GM21367 (cell line): ENCODE measurements at regions not wholly inside any gene's neighbourhood (a gene's known extent, or its start where the extent isn't known, plus 50 kb on each side); places are given as distances from the start of the nearest gene placed in this dataset.
"Not testable (repeated sequence)": the region's sequence is repeated elsewhere in the genome, so short reads cannot be mapped to it uniquely, and the experiment has no call there.

Source experiments
- ATAC-seq: cut with Tn5 transposase; IDR thresholded peaks from one replicate; pipeline ENCODE4 v1.9.1; 2021; ENCODE audit not compliant: unreplicated experiment

DNA sequence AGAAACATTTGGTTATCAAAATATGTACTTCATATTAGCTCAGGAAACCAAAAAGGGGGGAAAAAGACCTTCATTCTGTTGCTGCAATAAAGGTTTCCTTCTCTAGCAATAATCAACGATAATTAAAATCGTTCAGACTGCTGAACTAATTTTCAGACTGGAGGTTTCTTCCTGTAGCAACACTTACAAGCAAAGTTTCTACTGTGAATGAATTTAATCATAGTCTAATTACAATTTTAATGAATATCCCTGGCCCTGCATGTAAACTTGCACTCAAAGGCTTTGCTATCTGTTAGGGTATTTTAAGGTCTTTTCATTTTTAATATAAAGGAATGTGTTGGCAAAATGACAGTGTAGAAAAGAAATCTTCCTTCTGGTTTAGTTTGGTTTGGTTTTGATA is 265.2 kb downstream of the QDPR start:
- no peak for ATAC-seq

DNA sequence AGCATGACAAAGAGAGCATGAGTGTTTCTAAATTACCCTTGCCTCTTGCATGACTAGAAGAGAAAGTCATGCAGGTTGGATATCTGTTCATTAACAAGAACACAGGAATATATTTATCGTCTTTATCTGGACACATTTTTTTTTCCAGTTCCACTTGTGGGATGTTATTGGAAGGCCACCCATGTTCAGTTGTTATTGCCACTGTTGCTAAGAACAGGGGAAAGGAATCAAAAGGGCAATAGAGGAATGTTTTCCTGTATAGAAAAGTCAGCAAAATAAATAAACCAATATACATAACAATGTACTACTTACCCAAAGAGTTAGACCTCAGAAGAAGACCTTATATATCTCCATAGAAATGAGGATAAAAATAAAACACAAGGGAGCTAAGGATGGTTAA is 270.1 kb downstream of the QDPR start:
- no peak for ATAC-seq

DNA sequence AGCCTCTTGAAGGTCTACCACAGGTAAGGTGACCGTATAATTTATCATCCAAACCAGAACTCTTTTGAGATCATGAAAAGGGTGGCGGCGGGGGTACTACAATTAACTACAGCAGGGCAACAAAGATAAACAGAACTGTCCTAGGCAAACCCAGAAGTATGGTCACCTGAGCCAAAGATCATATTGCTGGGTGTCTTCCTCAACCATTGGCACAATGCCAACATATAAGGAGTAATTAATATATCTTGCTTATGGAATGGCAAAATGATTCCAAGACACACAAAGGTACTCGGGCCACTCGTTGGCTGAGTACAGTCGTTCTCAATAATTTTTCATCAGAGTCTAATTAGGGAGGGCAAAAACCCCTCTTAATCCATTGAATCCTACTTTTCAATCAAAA is 273.3 kb downstream of the QDPR start:
- no peak for ATAC-seq

DNA sequence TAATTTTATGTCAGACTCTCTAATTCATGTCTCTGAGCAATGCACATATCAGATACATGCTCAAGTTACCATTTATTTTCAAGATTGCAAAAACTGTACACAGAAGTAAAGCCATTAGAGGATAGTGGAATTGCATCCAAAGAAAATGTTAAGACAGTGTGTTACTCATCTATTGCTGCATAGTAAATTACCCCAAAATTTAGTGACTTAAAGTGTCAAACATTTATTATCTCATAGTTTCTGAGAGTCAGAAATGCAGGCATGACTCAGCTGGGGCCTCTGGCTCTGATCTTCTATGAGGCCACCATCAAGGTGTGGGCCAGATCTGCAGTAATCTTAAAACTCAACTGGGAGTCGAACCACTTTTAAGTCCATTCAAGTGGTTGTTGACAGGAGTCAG is 275.2 kb downstream of the QDPR start:
- ATAC-seq: no peak

DNA sequence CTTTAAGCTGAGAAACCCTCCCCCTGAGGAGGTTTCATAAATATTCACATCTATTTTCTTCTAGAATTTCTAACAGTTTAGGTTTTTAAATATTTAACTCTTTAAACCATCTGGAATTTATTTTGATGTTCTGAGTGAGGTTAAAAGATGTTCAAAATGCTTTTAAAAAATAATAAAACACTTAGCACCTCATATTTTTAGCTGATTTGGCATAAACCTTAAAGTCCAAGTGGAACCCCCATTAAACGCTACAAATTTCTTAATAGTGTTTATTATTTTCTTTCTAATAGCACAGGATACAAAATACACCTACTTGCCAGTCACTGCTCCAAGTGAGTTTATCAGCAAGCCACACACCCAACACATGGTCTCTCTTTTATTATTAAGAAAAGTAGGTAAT is 277.2 kb downstream of the QDPR start:
- no peak for ATAC-seq

DNA sequence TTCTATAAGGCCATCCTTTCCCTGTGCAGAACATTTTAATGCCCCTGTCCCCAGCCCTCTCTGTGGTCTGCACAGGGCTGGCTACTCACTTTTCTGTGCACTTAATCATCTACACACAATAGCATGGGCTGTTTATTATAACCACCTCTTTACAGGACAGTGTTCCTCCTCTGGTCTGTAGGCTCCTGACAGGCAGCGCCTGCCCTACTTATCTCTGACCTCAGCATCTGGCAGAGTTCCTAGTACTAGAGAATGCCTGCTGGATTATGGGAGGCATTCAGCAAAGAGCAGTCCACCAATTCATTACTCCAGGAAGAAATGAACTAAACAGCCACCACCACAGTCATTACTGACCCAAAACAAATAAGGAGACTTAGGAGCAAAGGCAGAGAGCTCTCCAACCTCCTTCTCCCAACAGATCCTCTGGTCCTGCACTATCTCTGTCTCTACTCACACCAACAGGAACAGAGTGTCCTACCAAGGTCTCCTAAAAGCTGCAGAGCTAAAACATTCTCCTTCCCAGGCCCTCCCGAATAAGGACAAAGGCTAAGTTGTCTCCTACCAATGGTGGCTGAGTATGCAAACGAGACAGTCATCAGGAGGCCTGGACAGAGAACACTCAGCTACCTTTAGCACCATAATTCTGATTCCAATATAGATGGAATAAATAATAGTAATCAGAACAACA is 279.2 kb downstream of the QDPR start:
- no peak for ATAC-seq

DNA sequence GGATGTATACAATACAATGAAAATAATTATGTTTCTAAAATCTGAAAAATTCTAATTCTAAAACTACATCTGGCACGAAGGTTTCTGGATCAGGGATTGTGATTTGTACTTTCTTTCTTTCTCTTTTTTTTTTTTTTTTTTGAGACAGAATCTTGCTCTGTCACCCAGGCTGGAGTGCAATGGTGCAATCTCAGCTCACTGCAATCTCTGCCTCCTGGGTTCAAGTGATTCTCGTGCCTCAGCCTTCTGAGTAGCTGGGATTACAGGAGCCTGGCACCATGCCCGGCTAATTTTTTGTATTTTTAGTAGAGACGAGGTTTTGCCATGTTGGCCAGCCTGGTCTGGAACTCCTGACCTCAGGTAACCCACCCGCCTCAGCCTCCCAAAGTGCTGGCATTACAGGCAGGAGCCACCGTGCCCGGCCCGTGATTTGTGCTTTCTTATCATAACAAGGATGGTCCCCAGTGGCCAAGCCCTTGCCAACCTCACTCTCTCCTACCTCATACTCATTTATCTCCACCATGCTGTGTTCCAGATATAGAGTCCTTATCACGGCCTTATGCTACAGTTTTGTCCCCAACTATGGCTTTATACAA is 279.9 kb downstream of the QDPR start:
- not testable (repeated sequence) for ATAC-seq

DNA sequence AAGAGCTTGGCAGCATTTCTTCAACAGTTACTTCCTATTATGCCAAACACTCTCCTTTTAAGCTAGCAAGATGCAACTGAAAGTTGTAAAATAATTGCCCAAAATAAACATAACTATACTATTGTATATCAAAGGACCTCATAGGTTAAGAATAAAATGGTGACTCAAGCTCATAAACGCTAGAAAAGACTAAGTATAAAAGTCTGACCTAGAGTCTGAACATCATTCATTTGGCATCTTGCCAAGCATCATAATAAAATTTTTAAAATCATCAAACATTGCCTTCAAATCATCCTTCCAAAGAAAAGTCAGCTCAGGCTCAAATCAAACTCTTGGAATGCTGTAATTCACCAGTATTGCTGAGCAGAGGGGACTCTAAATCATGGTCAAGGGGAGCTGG is 281.2 kb downstream of the QDPR start:
- no peak for ATAC-seq

DNA sequence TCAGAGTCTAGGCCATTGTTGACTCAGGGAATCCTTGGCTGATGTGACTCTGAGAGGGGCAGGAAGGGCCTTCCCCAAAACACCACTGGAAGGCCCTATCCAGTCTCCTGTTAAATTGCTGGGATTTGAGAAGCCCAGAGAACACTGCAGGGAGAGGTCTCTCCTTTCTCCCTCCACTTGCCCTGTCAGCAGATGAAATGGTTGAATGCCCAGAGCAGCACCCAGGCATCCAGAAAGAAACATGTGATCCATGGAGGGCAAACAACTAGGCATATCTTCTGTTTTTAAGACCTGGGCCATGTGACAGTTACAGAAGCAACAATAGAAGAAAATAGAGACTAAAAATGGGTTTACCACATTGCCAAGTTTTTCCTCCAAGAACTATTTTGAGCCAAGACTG is 291.1 kb downstream of the QDPR start:
- no peak for ATAC-seq

DNA sequence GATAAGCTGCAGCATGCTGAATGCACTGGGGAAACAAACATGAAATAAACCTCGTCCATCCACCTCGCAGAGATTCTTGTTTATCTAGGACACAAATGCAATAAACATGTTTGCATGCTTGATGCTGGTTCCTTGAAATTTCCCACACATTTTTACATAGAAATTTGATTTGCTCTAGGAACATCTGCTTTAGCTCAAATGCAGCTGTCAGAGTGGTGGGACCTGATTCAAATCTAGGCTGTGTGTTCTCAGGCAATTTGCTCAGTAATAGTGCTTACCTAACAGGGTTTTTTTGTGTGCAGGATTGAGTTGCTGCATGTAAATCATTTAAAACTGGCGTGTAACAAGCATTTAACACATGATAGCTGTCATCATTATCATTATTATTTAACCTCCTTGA is 293.1 kb downstream of the QDPR start:
- no peak for ATAC-seq

DNA sequence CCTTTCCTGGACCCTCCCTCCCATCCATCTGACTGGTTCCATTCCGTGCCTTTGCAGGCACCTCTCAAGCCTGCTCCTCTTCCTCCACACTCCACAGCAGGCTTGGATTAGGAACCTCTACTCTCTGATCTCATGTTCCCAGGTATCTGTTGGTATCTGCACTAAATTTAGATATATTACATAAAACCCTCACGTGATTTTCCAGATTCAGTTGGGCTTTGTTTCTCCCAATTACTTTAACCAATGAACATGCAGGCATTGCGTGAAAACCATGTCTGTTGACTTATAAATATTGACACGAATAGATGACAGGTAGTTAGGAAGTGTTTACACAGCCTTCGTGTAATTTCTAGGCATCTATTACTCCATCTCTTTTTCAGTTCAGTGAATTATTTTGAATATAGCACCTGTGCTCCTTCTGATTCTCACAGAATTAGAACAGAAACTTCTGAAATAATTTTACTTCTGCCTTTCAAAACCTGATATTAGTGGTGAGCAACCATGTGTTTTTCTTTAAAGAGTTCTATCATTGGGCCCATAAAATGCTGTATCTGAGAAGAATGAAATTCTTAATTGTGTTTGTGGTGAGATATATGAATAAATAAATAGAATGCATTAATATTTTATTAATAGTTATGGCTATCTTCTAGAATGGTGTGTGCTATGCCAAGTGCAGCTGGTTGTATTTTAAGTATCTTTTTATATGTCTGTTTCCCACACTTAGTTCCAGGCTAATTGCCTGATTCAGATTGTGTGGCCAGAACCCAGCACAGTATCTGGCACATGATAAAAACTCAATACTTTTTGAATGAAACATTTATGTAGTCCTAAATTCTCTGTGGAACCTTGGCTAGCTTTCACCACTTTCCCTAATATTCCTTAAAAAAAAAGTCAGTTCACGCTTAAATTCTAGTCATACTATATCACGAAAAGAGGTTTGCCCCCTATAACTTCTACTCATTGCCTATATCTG is 304.8 kb downstream of the QDPR start:
- no peak for ATAC-seq

DNA sequence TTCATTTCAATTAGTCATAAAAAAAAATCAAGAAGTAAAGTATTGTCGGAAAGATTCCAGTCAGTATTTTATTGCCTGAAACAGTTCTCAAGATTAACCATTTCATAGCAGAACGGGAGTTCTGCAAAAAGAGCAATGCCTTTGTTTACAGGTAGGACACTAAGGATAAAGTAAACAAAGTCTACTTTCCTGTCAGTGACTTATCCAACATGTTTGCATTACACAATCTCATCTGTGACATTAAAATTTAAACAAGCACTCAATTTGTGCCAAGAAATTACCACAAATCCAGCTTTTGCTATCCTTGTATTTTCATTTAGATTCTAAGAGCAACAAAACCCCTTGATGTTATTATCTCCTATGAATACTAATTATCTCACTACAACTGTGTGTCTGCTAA is 306.5 kb upstream of the LDB2 start:
- no peak for ATAC-seq

DNA sequence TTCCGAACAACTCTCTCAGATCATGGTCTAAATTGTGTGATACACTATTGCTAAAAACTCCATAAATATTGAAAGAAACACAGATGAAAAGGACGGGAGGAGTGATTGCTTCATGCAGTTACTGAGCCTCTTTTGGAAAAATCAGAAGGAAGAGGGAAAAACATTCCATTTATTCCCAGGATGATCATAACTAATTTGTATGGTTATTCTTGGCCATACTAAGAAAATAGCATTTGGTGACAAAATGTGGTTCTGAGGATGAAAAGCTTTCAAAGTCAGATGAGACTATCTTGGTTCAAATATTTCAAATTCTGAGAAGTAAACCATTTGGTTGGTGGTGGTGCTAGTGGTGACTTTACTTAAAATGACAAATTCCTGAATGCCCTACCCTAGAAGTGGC is 305.4 kb upstream of the LDB2 start:
- ATAC-seq: no peak

DNA sequence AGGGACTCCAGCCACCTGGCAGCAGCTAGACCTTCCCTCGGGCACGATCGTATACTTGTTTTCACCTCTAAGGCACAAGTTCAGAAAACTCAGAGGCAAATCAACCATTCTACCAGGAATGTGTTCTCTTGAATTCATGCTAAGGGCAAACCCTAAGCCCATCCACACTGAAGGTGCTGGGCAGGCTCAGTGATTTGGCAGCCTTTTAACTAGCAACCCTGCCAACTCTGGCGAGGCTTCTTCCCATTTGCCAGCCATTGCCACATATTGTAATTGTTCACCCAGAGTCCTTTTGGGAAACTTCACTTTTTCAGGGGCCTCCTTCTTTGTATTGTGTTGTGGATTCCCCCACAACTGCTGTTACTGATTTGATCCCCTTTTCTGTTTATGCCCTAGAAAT is 298.6 kb upstream of the LDB2 start:
- no peak for ATAC-seq

DNA sequence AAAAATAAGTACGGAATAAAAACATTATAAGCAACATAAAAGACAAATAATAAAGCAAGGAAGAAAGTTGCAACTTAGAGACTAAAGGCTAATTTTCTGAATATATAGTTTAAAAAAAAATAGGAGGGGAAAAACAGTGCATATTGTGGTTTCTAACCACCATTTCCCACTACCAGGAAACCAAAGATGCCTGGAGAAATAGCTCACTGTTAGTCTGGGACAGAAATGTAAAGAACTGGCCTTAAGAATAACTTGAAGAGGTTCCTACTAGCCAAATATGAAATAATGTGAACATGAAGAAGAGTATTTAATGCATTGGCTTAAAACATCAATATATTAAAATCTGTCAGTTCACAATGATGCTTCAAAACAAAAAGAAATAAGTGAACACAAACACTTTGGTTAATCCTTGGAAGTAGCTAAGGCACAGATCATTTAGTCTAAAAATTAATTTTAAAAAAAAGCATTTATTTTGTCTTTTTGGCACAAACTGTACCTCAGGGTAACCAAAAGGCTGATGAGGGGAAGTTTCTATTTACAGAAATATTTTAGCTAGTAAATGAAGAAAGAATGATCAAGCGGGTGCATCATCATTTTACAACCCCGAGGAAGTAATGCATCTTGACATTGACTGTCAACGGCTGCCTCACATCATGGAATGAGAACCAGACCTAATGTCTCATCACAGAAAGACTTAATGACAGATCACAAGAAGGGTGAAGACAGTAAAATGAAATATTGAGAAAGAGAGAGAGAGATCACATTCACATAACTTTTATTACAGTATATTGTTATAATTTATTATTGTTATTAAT is 297.2 kb upstream of the LDB2 start:
- ATAC-seq: no peak

DNA sequence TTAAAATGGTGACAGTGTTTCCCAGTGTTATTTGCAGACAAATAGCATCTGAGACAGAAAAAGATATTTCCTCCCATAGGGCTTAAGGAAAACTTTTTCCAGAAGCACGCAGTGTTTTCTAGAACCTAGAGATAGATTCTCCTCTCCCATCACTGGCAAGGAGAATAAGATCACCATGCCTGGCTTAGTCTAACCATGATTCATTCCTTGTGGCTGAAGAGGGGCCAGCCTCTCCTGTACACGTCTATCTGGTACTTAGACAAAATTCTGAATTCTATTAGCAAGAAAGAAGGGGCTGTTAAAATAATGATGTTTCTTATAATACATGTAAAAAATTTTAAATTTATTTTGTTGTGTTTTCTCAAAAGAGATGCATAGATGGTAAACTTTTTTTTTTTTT is 296.1 kb upstream of the LDB2 start:
- ATAC-seq: no peak

DNA sequence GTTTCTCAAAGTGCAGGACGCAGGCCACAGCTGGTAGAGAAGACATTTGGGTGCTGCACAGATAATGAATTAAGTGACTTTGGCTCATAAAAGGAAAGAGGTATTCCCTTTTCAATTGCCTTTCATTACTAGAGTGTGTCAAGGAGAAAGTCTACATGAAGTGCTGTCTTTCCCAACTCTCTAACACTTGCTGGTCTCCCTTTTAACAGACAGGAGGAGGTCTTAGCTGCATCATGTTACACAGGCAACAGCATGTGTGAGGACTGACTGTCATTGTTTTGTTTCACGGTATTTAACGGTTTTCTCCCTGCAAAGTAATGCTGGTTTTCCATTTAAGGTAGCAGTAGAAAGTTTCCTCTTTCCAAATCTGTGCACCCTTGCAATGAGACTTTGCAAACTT is 291.3 kb upstream of the LDB2 start:
- ATAC-seq: no peak

DNA sequence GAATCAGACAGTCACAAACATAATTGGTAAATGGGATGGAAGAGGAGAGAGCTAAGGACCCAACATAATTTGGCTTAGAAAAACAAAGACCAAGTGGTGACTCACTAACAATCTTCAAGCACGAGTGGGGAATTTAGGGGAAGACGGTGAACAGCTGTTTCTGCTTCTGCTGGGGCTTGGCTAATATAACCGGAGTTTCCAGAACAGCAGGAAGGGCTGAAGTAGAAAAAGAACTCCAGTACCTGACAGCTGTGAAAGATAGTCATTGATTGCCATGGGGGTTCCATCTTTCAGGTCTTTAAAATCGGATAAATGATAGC is 290.9 kb upstream of the LDB2 start:
- no peak for ATAC-seq

DNA sequence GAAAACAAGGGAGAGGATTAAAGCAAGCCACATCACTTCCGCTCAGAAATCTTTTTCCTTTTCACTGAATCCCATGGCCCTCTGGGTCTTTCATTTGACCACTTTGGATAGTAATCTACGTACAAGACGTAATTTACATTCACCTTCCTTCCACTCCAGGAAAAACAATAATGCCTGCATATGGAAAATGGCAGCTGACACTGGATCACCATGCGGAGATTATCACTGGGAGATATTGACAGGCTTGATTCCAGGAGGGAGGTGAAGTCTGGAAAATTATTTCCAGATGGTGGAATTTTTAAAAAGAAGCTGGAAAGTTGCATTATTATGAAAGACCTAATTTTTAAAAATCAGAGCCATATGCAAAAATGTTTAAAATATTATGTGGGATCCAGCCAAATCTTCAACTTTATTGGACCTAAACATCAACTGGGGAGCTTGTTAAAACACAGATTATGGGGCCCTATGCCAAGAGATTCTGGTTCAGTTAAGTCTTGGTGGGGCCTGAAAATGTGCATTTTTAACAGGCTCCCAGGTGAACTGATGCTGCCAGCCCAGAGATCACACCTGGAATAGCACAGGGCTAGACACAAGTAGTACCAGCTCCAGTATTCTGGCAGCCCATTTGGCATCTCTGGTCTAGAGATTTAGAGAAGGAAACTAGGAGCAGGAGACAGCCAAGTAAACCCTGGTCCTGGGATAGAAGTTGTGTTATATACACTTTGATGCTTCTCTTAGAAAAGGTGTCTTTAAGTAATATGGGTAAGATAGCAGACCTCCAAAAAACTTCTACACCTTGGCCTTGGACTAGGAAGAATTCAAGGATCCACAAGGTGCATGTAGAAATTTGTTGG is 290.3 kb upstream of the LDB2 start:
- ATAC-seq: no peak

DNA sequence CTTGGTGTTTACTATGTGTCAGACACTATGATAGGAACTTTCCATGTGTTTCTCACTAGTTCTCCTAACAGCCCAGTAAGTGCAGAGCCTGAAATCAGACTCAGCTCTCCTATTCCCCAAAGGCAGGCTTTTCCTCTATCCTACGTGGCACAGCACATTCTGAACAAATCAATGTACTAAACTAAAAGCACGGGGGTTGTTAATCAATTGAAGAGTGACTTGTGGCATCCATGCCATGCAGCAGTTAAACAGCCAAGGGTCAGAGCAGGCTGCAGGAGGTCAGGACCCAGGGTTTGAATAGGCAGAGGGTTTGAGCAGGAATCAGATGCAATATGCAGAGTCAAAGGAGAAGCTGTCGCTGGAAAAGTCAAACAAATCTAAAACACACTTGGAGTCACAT is 289.7 kb upstream of the LDB2 start:
- ATAC-seq: no peak
